Fibroblast of skin of right quadriceps (primary cell): ENCODE measurements at regions not wholly inside any gene's neighbourhood (a gene's known extent, or its start where the extent isn't known, plus 50 kb on each side); places are given as distances from the start of the nearest gene placed in this dataset.

Experiments used
- DNase-seq: peaks from one replicate; pipeline ENCODE4 v3.0.0-alpha.2; 2013

DNA sequence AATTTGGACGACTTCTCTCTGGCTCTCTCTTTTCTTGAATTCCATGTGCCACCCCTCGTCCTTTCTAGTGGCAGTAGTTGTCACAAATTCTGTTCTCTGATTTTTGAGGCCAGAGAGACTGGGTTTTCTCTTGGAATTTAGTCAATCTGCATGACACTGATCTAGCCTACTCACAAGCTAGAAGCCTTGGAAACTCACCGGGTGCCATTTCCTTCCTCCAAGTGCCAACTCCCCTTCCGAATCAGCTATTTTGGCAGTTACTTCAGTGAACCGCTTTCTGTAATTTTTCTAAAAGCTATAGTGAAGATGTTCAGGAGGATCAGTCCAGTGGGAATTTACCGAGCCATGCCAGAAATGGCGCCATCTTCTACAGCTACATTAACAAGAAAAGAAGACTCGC is 228.9 kb downstream of the PMP22 start:
- DNase-seq = no peak

DNA sequence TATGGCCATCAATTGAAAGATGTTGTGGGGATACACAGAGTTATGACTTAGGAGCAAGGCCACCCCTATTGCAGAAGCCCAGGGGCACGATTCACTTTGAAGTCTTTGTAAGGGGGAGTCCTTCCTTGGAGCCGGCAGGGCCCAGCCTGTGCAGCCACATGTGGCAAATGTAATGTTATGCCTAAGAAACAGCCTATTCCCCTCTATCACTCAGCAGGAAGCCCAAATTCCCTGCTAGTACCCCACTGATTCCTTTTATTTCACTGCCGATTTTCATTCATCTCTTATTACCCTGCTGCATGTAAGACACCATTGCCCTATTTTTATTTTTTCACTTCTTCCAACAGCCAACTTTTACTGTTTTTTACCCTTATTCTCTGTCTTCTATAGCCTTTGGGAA is 233.2 kb downstream of the PMP22 start:
- no peak for DNase-seq

DNA sequence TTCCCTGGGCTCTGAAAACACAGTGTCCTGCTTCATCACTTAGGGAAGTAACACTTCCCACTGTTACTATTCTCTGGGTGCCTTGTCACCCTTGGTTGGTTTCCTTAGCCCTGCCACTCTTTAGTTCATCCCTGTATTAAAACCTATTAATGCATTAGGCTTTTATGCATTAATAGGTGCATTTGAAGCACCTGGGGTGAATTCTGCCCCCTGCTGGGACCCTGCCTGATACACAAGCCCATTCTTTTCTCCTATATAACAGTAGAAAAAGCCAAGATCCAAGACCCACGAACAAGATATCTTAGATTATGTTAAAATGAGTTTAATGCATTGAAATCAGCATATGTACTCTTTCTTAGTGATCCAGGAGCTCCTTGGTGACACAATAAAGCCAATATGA is 235.7 kb downstream of the PMP22 start:
- DNase-seq = no peak

DNA sequence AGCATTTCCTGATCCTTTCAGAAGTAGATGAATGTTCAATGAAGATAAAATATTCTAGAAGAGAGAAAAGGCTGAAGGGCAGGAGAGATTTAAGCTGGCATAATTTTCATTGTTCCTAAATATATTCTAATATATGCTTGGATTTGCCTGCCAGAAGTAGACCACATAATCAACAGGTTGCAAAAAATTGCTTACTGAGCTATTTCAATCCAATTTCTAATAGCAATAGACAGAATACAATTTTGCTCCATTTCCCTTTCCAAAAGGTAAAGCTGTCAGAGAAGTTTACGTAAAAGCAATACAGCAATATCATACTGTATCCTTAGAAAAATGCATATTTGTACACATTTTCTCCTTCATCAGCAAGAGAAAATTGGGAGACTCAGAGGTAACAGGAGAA is 237.3 kb downstream of the PMP22 start:
- DNase-seq = no peak

DNA sequence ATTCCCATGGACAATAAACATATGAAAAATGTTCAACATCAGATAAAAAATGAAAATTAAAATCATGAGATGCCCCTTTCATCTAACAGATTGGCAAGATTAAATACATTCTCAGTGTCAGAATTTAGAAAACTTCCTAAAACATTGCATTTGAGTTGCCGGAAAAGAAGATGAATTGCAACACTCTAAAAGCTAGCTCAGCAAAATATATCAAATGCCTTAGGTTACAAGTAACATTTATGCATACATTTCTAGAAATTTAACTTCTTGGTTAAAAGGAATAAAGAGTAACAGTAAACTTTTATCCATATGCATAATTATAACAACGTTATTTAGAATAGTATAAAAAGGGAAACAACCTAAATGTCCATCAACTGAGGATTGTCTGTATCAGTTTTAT is 239.0 kb downstream of the PMP22 start:
- no peak for DNase-seq

DNA sequence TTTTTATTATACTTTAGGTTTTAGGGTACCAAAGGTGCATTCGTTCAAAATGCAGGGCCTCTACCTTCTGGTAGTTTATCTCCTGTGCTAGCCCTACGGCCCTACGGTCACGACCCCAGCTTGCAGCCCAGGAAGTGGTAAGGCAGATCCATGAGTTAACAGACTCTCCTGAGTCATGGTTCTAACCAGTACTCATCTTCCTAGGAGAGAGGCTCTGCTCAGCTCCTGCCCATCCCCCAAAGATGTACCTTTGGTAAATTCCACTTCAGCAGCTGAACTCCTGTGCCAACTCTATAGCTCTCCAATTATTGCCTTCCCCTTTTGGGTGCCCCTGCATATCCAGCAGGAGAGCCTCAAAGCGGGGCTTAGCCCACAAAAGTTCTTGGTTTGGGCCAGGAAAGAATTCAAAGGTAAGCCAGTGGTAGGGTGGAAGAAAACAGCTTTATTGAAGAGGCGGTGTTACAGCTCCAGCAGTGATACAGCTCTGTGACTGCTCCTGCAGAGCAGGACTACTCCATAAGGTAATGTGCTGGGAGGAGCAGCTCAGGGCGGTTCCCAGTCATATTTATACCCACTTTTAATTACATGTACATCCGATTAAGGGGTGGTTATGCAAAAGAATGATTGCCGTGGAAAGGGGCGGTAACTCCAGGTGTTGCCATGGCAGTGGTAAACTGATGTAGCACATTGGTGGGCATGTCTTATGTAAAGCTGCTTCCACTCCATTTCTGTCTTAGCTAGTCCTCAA is 241.4 kb downstream of the PMP22 start:
- DNase-seq = no peak

DNA sequence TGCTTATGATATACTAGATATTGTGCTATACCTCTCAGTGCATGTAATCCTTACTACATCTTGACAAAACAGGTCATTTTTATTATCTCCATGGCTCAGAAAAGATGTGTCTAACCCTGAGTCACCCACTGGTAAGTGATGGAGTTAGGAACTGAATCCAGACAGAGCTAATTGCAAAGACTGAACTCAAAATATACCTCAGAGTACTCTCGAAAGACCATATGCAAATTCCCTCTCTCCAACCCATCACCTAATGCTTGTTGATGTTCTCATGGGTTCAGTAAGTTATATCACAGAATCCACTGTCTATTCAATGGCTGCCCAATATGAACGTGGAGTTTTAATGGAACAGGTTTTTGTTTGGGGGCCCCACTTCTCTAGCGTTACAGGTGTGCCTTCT is 246.0 kb downstream of the PMP22 start:
- no peak for DNase-seq

DNA sequence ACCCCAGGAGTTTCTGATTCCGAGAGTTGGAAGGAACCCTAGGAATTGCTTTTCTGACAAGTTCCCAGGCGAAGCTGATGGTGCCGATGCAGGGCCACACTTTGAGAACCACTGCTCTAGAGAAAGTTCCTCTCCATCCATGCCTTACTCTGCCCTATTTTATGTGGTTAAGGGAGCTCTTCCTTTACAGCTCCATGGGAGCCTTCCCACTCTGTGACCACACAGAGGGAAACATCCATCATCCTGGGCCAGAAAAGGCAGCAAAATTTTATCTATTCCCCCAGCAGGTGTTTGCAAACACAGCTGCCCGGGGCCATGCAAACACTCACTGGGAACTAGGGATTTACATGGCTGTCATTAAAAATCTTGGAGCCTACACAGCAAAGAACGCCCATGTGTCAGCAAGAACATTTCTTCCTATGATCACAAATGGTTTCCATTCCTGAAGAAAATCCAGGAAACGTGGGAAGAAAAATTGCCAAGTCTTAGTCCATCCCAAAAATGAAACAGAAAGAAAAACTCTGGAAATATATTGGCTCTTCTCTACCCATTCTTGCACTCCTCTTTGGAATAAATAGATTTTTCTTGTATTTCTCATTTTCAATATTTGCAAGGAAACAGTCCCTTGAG is 252.7 kb downstream of the PMP22 start:
- no peak for DNase-seq

DNA sequence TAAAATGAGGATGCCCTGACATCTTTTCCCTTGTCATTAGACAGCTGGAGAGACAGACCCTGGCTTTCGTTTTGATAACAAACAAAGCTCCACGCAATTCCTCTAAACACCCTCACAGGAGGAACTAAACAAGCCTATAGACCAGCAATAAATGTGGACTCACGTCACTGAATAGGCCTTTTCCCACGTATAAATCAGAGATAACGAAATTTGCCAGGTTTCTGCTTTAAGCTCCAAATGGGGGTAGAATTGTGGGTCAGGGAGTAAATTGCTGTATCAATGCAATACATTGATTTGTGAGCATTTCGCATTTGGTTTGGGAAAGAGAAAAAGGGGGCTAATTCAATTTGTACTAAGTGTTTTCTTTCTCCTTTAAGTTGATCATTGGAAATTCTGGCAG is 256.0 kb downstream of the PMP22 start:
- no peak for DNase-seq

DNA sequence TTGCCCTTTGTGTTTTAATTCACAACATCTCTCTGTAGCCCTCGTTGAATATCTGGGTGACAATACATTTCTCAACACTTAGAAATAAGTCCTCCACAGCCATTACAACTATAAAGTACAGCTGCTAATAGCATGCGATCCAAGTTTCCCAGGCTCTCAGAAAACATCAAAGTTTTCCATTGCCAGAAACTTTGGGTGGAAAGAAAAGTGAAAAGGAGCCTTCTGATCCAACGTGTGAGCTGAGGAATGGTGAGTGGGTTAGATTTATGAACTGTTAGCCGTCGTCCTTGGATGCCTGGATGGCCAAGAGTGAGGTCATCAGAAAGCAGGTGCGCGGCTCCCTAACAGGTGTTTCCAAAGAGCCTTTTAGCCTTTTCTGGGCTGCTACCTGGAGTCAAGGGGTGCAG is 258.0 kb downstream of the PMP22 start:
- no peak for DNase-seq

DNA sequence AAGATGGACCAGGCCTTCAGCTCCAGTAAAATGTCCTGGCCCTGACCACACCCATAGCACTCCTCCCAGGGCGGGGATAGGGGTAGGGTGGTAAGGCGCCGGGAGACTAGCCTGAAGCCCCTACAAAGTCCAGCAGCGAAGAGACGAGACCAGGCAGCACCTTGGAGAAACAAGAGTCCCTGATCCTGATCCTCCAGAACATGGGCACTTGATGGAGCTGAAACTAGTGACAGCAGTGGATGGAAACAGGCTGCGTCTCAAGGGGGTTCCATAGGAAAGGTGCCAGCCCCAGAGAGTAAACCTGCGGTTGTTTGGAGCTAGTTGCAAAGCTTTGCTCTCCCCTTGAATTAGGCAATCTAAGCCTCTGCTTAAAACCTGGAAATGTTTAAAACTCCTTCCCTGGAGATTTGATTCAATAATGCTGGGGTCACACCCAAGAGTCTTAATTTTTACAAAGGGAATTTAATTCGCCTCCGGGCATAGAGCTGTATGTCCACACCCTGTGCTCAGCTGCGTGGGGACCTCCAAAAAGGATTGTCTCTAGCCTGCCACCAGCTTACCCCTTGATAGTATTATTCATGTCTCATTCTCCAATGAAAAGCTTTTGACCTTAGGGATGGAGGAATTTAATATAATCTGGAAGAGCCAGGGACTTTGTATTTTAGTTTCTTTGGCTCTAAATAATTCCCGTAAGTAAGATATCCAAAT is 258.6 kb downstream of the PMP22 start:
- no peak for DNase-seq

DNA sequence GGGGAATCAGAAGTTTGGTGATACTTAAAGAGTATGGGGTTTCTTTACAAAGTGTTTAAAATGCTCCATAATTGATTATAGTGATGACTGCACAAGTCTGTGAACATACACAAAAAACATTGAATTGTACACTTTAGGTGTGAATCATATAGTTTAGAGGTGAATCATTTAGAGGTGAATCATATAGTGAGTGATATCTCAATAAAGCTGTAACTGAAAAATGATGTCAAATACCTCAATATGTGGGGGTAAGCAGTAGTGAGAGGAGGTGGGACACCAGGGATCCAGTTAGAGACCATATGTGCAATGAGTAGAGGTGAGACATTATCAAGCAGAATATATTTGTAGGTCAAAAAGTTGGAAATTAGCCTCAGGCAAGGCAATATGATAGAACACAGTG is 264.5 kb downstream of the PMP22 start:
- DNase-seq = no peak

DNA sequence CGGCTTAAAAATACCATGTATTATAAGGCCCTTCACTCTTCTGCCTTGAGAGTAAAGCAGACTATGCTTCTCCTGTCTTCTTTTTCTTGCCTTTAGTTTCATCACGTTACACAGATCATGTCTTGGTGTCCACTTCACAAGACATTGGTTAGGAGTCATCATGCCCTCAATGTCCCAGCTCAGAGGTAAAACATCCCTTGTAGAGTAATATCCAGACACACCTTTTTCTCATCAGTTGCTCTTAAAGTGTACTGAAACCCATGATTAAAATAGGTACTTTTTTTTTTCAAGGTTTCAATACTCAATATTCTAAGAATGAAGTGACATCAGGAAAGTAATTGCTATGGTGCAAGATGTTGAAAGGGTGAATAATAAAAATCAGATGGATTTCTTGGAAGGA is 267.8 kb downstream of the PMP22 start:
- DNase-seq = no peak

DNA sequence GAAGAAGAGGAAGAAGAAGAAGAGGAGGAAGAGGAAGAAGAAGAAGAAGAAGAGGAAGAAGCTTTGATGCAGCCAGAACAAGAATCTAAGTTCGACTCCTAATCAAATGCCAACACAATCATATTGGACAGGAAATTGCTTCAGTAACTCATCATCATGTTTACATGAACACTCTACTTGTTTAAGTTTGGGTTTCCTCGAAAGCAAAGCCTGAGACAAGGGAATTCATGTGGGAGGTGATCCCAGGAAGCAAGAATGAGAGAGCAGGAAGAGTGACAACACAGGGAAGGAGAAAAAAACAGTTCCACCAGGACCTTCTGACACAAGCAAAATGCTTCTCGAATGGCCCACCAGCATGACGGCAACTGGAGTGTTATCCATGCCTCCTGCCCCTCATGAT is 279.0 kb downstream of the PMP22 start:
- no peak for DNase-seq

DNA sequence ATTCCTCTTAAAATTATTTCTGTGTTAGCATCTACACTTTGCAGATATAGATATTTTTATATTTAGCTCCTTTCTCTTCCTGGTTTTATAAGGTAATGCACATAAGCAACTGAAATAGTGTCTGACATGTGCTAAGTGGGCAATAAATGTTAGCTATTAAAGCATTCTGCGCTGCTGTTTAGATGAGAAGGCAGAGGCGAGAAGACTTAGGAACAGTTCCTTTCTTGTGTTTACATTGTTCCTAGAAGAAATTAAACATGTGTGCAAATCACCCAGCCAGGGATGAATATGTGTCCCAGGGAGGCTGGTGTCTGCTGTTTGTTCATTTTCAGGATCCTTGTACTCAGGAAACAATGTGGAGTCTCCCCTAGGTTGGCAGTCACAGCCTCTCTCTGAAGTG is 292.3 kb downstream of the PMP22 start:
- no peak for DNase-seq

DNA sequence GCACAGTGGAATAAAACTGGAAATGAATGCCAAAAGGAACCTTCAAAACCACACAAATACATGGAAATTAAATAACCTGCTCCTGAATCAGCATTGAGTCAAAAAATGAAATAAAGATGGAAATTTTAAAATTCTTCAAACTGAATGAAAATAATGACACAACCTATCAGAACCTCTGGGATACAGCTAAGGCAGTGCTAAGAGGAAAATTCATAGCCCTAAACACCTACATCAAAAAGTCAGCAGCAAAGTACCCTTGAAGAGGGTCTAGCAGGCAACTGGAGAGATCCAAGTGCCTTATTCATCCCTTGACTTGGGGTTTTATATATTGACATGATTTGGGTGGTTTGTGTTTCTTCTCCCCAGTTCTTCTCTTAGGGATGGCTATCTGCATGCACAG is 294.1 kb downstream of the PMP22 start:
- DNase-seq = no peak

DNA sequence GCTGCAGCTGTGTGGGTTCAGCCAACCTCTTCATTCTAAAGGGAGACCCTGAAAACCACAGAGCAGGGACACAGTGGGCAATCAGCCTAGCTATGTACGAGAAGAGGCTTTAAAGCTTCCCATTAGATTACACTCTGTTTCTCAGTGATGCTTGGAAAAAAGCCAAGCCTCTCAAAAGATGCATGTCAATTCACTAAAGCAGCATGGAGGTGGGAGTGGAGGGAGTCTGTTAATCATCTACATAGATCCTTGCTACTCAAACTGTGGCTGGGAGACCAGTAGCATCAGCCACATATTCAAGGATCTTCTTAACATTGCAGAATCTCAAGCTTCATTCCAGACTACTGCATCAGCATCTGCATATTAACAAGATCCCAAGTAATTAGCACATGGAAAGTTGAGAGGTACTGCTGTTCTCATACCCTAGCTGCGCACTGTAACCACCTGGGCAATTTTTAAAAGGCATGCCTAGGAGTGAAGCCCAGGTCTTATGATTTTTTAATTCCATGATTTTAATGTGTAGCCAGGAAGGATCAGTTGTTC is 305.9 kb downstream of the PMP22 start:
- DNase-seq = no peak

DNA sequence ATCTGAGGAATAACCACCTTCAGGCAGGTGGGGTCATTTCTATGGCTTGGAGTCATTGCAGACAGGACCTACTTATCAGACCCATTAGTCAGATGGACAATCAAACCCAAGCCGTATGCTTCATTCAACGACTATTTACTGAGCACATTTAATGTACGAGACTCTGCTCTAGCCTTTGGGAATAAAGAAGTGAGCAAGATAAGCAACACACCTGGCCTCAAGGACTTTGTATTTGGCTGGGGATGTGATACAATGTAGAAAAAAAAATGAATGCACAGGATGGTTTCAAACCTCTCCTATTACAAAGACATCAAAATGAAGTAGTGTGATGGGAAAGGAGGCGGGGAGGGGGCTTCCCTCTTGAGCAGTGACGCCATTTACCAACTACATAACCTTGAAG is 311.7 kb downstream of the PMP22 start:
- no peak for DNase-seq

DNA sequence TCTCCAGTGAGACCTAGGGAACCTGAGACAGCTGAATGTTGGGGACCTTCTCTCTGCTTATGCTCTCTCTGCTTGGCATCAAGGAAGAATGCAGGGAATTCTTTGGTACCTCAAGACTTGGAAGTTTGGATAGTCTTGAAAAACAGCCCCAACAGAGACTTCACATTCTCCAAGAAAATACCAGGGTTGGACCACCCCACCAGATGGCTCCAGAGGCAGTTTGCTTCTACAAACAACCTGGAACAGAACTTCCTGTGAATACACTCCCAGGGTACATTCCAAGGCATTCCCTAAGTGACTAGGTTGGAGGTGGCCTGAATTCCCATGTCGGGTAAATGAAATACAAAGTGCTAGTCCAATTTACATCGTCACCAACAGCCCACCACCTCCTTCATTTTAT is 314.4 kb downstream of the PMP22 start:
- DNase-seq = no peak

DNA sequence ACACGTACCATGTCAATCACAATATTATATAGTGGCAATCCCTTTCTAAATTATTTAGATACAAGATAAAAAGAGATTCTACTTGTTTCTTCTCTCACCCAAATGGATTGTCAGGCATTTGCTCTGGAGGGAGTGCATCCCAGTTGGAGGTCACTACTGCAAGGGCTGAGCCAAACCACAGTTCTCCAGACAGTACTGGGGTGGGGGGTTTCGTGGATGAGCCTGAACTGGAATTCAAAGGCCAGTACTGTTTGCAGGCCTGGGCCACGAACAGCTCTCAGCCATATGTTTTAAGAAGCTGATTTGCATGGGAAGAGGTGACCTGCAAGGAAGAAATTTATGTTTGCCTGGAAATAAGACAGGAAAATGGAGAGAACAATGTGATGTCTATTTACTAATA is 314.9 kb downstream of the PMP22 start:
- DNase-seq = peak; percentile 69

DNA sequence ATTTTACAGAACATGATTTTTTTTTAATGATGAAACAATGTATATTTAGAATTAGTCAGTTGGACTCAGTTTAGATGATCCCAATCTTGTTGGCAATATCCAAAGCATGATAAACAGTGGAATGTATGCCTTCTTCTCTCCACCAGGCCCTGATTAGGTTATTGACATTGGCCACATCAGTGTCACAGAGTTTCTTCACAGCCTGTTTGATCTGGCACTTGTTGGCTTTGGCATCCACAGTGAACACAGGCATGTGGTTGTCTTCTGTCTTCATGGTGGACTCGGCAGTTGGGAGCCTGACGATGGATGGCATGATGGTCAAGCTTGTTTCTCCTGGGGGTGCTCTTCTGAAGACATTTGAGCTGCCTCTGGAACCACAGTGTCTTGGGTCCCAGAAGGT is 317.5 kb downstream of the PMP22 start:
- no peak for DNase-seq

DNA sequence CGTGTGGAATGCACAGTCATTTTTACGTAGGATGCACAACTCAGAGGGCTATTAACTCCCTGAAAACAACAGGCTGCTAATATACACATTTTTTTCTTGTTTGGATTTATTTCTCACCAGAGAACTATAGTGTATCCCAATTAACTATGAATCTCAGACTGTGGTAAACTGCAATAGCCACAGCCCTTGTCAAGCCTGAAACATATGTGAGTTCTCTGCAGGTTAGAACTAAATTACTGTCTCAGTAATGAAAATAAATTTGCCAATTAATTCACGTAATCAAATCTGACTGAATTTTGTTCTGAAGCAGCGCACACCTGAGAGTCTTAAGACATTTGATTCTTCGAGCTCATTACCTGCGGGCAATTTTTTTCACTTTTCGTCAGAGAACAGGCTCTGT is 318.6 kb downstream of the PMP22 start:
- no peak for DNase-seq

DNA sequence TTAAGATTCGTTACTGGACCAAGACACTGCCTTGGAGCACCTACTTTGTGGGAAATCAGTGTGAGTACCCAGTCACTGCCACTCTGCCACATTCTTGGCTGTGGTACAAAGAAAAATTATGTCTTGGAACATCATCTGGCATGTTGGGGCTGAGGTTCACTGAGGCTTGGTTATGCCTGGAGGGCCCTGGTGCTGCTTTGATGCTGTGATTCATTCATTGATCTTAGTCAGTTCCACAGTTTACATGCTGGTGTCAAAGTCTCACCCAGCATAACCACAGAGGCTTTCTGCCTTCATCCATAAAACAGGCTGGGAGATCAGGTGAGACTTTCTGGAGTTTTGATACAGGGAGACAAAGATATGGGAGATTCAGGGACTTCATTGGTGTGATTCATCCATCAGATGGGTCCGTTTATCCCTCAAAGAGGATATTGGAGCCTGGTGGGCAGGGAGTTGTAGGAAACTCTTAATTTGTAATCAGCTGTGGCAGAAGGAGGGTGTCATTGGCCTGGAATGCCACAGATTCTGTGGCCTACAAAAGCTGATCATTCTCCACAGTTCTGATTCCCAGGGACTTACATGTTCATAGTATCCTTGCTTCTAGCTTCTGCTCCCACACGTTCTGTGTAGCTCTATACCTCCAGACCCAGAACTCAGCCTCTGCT is 322.5 kb downstream of the PMP22 start:
- DNase-seq = peak; percentile 60

DNA sequence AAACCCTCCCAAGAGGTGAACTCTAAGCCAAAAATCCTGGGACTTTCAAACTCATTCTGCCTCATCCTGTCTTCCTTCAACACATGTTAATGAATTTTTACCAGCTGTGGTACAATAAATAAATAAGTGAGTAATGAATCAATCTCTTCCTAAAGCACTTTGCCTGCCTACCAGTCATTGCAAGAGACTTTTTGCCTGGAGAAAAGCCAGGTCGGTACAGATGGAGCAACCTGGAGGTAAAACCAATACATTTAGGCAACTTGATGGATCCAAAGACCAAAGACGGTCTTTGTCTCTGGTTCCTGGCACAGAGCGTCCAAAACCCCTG is 324.2 kb downstream of the PMP22 start:
- DNase-seq = peak; percentile 56
